22Rv1 (cell line): ENCODE measurements at regions not wholly inside any gene's neighbourhood (a gene's known extent, or its start where the extent isn't known, plus 50 kb on each side); places are given as distances from the start of the nearest gene placed in this dataset.

ENCODE experiments used
- H3K27ac ChIP-seq: fragments of 450-650 bp; 2 replicates; pipeline ENCODE4 v1.5.1; 2017
- ZFX ChIP-seq: fragments of 450-650 bp; IDR thresholded peaks from 2 replicates; pipeline ENCODE4 v1.6.1; 2017; ENCODE audit warnings: antibody characterized with exemption, borderline replicate concordance
- TF ChIP-seq, protein P1 (sequence below): fragments of 450-650 bp; IDR thresholded peaks from 2 replicates; pipeline ENCODE4 v1.5.1; 2017; ENCODE audit warnings: mild to moderate bottlenecking

DNA sequence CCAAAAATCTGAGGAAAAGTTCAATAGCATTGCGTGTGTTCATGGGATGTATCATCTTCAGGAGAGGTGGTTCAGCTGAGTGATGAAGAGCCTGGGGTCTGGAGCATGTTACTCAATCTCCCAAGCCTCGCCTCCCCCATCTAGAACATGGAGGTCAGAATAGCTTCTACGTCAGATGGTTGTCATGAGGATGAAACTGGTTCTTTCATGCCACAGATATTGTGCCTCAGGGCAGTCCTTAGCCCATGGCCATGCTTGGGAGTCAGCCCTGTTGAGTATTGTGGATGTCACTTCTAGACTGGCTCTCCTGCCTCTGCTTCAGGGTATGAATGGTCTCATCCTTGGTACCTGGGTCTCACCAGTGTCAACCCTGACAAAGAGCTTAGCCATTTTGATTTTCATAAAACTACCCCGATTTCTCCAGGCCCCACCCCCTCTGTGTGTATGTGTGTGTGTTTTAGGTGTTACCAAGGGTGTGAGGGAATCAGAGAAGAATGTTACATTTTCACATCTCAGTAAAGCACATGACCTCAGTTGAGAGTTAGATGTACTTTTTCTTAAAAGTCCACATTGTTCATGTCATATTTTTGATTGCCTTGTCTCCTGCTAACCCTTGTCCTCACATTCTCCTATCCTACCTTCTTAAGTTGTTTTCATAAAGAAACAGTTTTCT lies 97.8 kb upstream of the CD180 start:
- TF ChIP-seq, protein P1, sequence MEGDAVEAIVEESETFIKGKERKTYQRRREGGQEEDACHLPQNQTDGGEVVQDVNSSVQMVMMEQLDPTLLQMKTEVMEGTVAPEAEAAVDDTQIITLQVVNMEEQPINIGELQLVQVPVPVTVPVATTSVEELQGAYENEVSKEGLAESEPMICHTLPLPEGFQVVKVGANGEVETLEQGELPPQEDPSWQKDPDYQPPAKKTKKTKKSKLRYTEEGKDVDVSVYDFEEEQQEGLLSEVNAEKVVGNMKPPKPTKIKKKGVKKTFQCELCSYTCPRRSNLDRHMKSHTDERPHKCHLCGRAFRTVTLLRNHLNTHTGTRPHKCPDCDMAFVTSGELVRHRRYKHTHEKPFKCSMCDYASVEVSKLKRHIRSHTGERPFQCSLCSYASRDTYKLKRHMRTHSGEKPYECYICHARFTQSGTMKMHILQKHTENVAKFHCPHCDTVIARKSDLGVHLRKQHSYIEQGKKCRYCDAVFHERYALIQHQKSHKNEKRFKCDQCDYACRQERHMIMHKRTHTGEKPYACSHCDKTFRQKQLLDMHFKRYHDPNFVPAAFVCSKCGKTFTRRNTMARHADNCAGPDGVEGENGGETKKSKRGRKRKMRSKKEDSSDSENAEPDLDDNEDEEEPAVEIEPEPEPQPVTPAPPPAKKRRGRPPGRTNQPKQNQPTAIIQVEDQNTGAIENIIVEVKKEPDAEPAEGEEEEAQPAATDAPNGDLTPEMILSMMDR, result no peak
- TF ChIP-seq ZFX, result no peak
- no peak overlapping the region for H3K27ac ChIP-seq

- no peak for TF ChIP-seq ZFX
- TF ChIP-seq, protein P1, result no peak
- no peak overlapping the region for H3K27ac ChIP-seq
Measured at GRCh38 chr5:67293226-67293625, 96.6 kb upstream of the CD180 start.

DNA sequence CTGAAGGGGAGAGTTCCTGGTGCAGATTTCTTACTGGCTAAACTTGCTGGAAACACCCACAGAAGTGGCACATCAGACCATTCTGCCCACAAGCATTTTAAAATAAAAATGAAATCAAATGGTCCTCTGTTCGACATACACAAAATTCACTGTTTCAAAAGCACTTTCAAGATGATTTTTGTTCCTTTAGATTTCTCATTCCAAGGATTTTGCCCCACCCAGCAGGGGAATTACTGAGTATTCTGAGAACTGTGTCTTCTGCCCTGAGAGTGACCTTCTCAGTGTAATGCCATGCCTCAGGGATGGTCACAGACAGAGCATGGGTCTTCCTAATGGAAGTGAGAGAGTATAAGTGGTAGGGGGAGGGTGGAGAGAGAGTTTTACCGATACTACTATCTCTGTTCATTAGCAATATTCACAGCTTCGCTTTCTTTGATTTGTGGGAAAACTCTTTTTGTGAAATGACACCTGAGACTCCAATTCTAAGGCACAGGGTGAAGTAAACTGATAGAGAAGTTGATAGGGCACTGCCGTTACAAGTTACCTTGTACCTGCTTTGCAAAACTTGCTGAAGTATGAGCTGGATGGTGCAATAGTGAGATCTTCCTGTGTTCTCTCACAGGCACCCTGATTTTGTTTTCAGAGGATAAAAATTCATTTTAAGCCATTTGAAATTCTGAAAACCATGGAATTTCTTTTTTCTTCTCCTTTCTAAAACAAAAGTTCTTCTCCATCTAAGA lies 95.8 kb upstream of the CD180 start:
- H3K27ac ChIP-seq, result no peak overlapping the region
- TF ChIP-seq ZFX, result no peak
- TF ChIP-seq, protein P1, result no peak

- TF ChIP-seq, protein P1, result no peak
- no peak for TF ChIP-seq ZFX
- H3K27ac ChIP-seq, result no peak overlapping the region
Measured at GRCh38 chr5:67291671-67292070, 95.1 kb upstream of the CD180 start.

- TF ChIP-seq, protein P1, result no peak
- TF ChIP-seq ZFX, result no peak
Measured at GRCh38 chr5:67291066-67291465, 94.5 kb upstream of the CD180 start.

DNA sequence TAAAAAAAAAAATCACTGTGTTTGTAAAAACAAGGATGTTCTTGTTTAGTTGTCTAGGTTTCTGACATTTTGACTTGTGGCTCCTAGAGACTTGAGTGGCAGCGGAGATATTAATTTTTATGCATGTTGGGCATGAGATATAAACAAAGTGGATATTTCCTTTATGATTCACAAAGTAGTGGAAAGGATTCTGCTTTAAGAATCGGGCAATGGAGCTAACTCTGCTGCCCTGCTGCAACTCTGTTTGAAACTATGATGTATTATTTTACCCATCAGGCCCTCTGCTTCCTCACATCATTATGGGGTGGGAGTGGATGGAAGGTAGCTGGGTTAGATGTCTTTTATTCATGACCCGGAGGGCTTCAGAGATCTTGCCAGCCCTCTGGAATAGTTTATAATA lies 94.1 kb upstream of the CD180 start:
- TF ChIP-seq, protein P1, result no peak
- no peak for TF ChIP-seq ZFX
- H3K27ac ChIP-seq, result no peak overlapping the region

More at GRCh38 chr5:67291066-67291465, 94.5 kb upstream of the CD180 start:
- no peak overlapping the region for H3K27ac ChIP-seq
